Keratinocyte (primary cell): ENCODE measurements at regions not wholly inside any gene's neighbourhood (a gene's known extent, or its start where the extent isn't known, plus 50 kb on each side); places are given as distances from the start of the nearest gene placed in this dataset.

Source experiments
- DNase-seq: peaks from one replicate; pipeline ENCODE4 v3.0.0-alpha.2; 2011; ENCODE audit warnings: low read depth, missing footprints, low spot score
- FAIRE-seq: peaks from 2 replicates; lab custom pipeline; 2011; peaks lifted over from hg19 to GRCh38; lab: Jason Lieb, UNC
- H2AFZ ChIP-seq: 2 replicates; pipeline ENCODE4 v1.6.0; 2012; ENCODE audit warnings: low read length, control low read depth, inconsistent platforms; ENCODE audit not compliant: control insufficient read depth
- H3K27ac ChIP-seq: 2 replicates; pipeline ENCODE4 v1.5.1; 2011; ENCODE audit warnings: low read length; ENCODE audit not compliant: control insufficient read depth, insufficient read depth
- H3K27me3 ChIP-seq: 3 replicates; pipeline ENCODE4 v1.6.0; 2011; ENCODE audit warnings: low read length; ENCODE audit not compliant: control insufficient read depth, insufficient read depth; ENCODE audit errors: extremely low read depth
- H3K36me3 ChIP-seq, 2 experiments: 2 replicates in 1 of 2; 3 replicates in 1 of 2; pipeline ENCODE4 v1.5.1; 2011; ENCODE audit warnings: low read length in 2 of 2, mild to moderate bottlenecking in 1 of 2; ENCODE audit not compliant: control insufficient read depth in 2 of 2, insufficient read depth in 2 of 2; ENCODE audit errors: extremely low read depth in 1 of 2
- H3K4me1 ChIP-seq: 3 replicates; pipeline ENCODE4 v1.5.1; 2011; ENCODE audit warnings: low read length; ENCODE audit not compliant: control insufficient read depth, insufficient read depth; ENCODE audit errors: extremely low read depth
- H3K4me2 ChIP-seq: 3 replicates; pipeline ENCODE4 v1.6.0; 2011; ENCODE audit warnings: low read depth, low read length; ENCODE audit not compliant: control insufficient read depth, insufficient read depth; ENCODE audit errors: extremely low read depth
- H3K4me3 ChIP-seq, 3 experiments: fragments of 200-600 bp in 1 of 3; sonication (generic) in 1 of 3; 2 replicates in 2 of 3; 3 replicates in 1 of 3; pipeline ENCODE4 v1.5.1; 2011 to 2016; ENCODE audit warnings: low read length in 3 of 3, mild to moderate bottlenecking in 3 of 3, control low read depth in 2 of 3, inconsistent platforms in 1 of 3, low read depth in 1 of 3, mixed read lengths in 1 of 3, mixed run types in 1 of 3, moderate library complexity in 1 of 3; ENCODE audit not compliant: control insufficient read depth in 2 of 3, insufficient read depth in 2 of 3; ENCODE audit errors: extremely low read depth in 1 of 3
- H3K79me2 ChIP-seq: 2 replicates; pipeline ENCODE4 v1.6.0; 2012; ENCODE audit warnings: low read length; ENCODE audit not compliant: control insufficient read depth, insufficient read depth
- H3K9ac ChIP-seq: 3 replicates; pipeline ENCODE4 v1.6.0; 2011; ENCODE audit warnings: low read length; ENCODE audit not compliant: control insufficient read depth, insufficient read depth; ENCODE audit errors: extremely low read depth
- H3K9me1 ChIP-seq: 3 replicates; pipeline ENCODE4 v1.6.0; 2011; ENCODE audit warnings: low read length; ENCODE audit not compliant: control insufficient read depth, insufficient read depth; ENCODE audit errors: extremely low read depth
- H3K9me3 ChIP-seq: 2 replicates; pipeline ENCODE4 v1.5.1; 2012; ENCODE audit warnings: low read depth, low read length; ENCODE audit not compliant: control insufficient read depth
- H4K20me1 ChIP-seq: 3 replicates; pipeline ENCODE4 v1.6.0; 2011; ENCODE audit warnings: low read length; ENCODE audit not compliant: control insufficient read depth, insufficient read depth; ENCODE audit errors: extremely low read depth
- EZH2 ChIP-seq: IDR thresholded peaks from one replicate; pipeline ENCODE4 v1.6.1; 2012; ENCODE audit warnings: inconsistent platforms, mild to moderate bottlenecking, low read length, moderate library complexity
- dilution Hi-C: fragments of 300-500 bp; cut with MboI; formaldehyde crosslinking; loops from one replicate; pipeline ENCODE4 v1.7.0; 2020; ENCODE audit warnings: low sequenced_read_pairs; ENCODE audit not compliant: extremely low pct_ligation_motif_present
- TF ChIP-seq, protein P1 (sequence below), 3 experiments: IDR thresholded peaks in 1 of 3; conservative IDR thresholded peaks in 1 of 3; optimal IDR thresholded peaks in 1 of 3; 2 replicates in 2 of 3; 3 replicates in 1 of 3; pipeline versions ENCODE3 to v1.5.1; 2011; ENCODE audit warnings: low read length in 3 of 3, mild to moderate bottlenecking in 3 of 3, moderate library complexity in 2 of 3, control low read depth in 1 of 3, inconsistent platforms in 1 of 3; ENCODE audit not compliant: insufficient read depth in 2 of 3; ENCODE audit errors: extremely low read depth in 1 of 3

DNA sequence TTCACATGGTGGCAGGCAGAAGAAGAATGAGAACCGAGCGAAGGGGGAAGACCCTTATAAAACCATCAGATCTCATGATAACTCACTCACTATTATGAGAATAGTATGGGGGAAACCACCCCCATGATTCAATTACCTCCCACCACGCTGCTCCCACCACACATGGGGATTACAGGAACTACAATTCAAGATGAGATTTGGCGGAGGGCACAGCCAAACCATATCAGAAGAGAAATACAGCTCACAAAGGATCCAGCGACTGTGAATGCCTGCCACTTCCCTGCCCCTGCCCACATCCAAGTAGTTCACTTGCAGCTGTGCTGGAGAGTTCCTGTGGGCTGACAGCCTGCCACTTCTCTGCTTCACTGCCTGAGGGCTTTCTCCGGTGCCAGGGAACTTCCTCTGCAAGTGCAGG, 148.7 kb downstream of the C7orf25 start:
- Histone ChIP-seq H3K9me3 (no peaks in the 10 kb centered on the region), H2AFZ (no peak overlapping the region), H3K9ac (no peak overlapping the region), H3K9me1 (no peaks in the 10 kb centered on the region), H3K4me1 (no peaks in the 10 kb centered on the region), H3K4me3 (no peak overlapping the region), H3K27ac (no peak overlapping the region), H3K36me3 (no peaks in the 10 kb centered on the region), H3K4me2 (no peak overlapping the region), H3K27me3 (peaks cover 4% of the 10 kb centered on the region), H4K20me1 (no peaks in the 10 kb centered on the region), H3K79me2 (no peaks in the 10 kb centered on the region)
- dilution Hi-C loops: no loop called here
- peak; percentile 69 for FAIRE-seq
- no peak for TF ChIP-seq EZH2
- TF ChIP-seq, protein P1, sequence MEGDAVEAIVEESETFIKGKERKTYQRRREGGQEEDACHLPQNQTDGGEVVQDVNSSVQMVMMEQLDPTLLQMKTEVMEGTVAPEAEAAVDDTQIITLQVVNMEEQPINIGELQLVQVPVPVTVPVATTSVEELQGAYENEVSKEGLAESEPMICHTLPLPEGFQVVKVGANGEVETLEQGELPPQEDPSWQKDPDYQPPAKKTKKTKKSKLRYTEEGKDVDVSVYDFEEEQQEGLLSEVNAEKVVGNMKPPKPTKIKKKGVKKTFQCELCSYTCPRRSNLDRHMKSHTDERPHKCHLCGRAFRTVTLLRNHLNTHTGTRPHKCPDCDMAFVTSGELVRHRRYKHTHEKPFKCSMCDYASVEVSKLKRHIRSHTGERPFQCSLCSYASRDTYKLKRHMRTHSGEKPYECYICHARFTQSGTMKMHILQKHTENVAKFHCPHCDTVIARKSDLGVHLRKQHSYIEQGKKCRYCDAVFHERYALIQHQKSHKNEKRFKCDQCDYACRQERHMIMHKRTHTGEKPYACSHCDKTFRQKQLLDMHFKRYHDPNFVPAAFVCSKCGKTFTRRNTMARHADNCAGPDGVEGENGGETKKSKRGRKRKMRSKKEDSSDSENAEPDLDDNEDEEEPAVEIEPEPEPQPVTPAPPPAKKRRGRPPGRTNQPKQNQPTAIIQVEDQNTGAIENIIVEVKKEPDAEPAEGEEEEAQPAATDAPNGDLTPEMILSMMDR (optimal IDR thresholded peaks at IDR 0.05 in 1 of 3, IDR thresholded peaks at IDR 0.05 in 1 of 3, conservative IDR thresholded peaks at IDR 0.05 in 1 of 3; ENCODE audit: extremely low read depth in 1 of 3, insufficient read depth in 2 of 3, low read length in 3 of 3): no peak
- DNase-seq: no peak

DNA sequence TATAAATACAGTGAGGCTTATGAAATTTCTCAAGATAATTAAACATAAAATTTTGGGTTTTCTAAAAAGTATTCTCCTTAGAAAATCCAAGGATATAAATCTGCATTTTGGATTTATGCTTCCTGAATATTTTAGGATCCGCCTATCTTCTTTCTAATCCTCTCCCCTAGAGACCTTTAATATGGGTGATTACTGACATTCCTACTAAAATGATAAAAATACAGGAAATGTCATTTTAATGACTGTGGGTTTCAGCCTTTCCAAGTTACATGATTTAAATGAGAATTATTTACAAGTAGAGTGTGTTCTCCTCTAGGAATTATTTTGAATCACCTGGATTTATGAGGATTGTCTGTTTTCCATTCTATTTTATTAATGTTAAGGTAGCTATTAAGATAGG, 150.4 kb downstream of the C7orf25 start:
- Histone ChIP-seq H3K4me3 (no peak overlapping the region), H4K20me1 (no peaks in the 10 kb centered on the region), H3K9me3 (no peaks in the 10 kb centered on the region), H3K27ac (no peak overlapping the region), H3K27me3 (peaks cover 4% of the 10 kb centered on the region), H3K9ac (no peak overlapping the region), H3K9me1 (no peaks in the 10 kb centered on the region), H3K4me1 (no peaks in the 10 kb centered on the region), H3K79me2 (no peaks in the 10 kb centered on the region), H3K36me3 (no peaks in the 10 kb centered on the region), H3K4me2 (no peak overlapping the region), H2AFZ (no peak overlapping the region)
- dilution Hi-C loops: no loop called here
- FAIRE-seq (no peak), DNase-seq (no peak)
- TF ChIP-seq EZH2: no peak
- TF ChIP-seq, protein P1 (optimal IDR thresholded peaks at IDR 0.05 in 1 of 3, IDR thresholded peaks at IDR 0.05 in 1 of 3, conservative IDR thresholded peaks at IDR 0.05 in 1 of 3; ENCODE audit: extremely low read depth in 1 of 3, insufficient read depth in 2 of 3, low read length in 3 of 3): no peak
